HG03045 (cell line): ENCODE measurements at regions not wholly inside any gene's neighbourhood (a gene's known extent, or its start where the extent isn't known, plus 50 kb on each side); places are given as distances from the start of the nearest gene placed in this dataset.
"Not testable (repeated sequence)": the region's sequence is repeated elsewhere in the genome, so short reads cannot be mapped to it uniquely, and the experiment has no call there.

Source experiments
- ATAC-seq: cut with Tn5 transposase; IDR thresholded peaks from one replicate; pipeline ENCODE4 v1.9.1; 2021; ENCODE audit warnings: mild to moderate bottlenecking, moderate library complexity; ENCODE audit not compliant: unreplicated experiment

DNA sequence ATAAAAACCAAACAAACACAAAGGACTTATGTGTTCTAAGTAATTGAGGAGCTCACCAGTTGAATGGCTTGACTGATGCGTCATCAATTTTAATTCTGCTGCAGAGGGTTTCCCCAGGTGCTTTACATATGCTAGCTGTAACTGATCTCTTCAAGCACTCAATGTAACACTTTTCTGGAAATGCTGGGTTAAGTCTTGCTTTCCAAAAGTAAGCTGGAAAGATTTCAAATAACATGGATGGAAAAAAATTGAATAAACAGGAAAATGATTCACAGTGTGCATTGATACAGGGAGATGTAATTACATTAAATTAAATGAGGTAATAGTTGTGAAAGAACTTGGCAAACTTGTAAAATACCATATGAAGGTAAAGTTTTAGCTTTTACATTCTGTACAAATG, 186.7 kb upstream of the WDFY3 start:
- no peak for ATAC-seq

DNA sequence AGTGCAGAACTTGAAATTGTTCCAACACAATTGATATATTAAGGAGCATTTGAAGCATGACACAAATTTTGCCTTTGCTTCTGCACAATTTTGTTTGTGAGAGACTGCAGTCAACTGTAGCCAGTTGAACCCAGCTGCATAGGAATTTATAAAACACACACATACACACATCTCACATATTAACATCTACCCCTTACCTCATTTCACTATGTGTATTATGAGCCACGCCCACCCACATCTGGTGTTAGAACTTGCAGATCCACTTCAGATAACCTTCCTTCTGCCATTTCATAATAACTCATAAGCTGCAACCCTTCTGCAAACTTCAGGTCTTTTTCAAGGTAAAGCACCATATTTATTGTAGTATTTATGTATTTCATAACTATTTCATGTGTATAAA, 188.1 kb upstream of the WDFY3 start:
- no peak for ATAC-seq

DNA sequence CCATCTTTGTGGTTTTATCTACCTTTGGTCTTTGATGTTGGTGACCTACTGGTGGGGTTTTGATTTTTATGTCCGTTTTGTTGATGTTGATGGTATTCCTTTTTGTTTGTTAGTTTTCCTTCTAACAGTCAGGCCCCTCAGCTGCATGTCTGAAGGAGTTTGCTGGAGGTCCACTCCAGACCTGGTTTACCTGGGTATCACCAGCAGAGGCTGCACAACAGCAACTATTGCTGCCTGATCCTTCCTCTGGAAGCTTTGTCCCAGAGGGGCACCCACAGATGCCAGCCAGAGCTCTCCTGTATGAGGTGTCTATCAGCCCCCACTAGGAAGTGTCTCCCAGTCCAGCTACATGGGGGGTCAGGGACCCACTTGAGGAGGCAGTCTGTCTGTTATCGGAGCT, 199.3 kb upstream of the WDFY3 start:
- ATAC-seq: no peak

DNA sequence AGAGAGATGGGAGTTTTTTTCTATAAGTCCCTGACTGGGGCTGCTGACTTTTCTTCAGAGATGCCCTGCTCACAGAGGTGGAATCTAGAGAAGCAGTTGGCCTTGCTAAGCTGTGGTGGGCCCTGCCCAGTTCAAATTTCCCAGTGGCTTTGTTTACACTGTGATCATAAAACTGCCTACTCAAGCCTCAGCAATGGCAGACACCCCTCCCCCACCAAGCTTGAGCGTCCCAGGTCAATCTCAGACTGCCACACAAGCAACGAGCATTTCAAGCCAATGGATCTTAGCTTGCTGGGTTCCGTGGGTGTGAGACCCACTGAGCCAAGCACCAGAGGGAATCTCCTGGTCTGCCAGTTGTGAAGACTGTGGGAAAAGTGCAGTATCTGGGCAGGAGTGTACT, 199.8 kb upstream of the WDFY3 start:
- ATAC-seq: no peak

DNA sequence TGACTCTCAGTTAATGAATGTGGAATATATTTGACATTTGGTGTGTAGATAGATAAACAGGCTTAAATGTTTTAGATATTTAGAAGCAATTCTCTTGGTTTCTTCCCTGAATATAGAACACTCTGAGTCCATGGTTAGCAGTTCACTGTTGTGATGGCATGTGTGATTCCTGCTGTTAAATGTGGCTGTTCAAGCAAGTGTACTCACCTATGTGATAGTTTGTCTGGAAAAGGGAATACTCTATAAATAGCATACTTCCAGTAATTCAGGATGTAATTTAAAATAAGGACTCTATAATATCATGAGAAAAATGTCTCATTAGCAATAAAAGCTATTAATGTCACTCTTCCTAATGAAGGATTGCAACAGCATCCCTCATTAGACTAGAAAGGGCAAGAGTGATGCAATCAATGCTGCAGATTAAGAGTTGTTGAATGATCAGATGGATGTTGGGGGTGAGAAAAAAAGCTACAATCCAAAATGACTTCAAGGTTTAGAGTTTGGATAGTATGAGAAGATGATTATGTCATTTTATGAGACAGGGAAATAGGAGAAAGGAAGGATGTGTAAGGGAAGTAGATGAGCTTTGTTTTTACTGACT, 201.8 kb upstream of the WDFY3 start:
- no peak for ATAC-seq

DNA sequence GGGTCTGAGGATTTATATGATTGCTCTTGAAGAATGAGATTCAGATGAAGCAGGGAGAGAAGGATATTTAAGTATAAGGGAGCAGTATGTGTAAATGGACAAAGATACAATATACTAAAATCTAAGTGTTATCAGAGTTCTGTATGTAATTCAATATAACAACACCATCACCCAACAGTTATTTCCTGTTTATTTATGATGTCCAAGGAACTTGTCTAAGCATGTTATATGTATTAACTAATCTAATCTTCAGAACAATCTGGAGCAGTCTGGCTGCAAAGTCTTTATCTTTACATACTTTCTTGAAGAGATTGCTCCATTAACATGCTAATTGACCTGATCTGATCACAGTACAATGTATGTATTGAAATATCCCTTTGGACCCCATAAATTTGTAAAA, 203.8 kb upstream of the WDFY3 start:
- ATAC-seq: no peak

DNA sequence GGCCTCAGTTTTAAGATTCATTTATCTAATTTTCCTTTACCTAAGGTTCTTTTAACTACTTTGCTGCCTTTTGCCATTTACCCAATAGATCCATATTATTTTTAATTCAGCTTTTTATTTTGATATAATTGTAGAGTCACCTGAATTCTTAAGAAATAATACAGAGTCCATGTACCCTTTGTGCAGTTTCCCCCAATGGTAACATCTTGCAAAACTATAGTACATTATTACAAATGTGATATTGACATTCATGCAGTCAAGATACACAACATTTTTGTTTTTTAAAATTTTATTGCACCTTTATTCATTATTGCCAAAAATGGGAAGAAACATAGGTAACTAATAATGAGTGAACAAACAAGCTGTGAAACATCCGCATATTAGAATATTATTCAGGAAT, 208.7 kb upstream of the WDFY3 start:
- ATAC-seq: no peak

DNA sequence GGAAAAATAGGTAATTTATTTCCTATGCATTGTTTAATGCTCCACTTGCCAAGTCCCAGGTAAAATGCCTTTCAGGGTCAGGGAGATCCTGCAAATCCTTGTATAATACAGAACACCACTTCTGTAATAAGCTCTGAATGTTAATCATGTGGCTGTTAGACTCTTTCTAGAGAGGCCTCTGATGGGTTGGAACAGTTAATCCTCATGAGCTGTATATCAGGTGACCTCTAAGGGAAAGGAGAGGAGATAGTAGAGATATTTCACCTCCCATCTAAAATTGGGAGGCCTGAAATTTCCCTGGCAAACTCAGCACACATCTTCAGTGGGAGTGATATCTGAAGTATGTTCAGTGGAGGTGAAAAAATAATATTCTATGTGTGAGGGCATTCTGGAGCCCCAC, 210.6 kb upstream of the WDFY3 start:
- ATAC-seq: no peak

DNA sequence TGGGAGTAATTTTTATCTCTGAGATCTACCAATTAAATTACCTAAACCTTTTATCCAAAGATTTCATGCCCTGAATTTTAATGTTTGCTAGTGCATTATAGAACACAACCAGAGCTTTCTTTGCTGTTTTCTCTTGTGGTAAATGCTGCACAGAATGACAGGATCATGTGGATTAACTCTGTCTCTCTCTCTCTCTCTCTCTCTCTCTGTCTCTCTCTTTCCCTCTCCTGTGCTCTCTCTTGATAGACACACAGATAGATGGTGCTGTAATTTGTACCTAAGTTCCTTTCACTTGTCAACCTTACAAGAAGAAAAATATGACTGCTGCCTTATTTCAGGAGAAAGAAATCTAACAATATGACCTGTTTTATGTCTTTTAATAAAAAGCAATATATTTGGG, 211.2 kb upstream of the WDFY3 start:
- no peak for ATAC-seq

DNA sequence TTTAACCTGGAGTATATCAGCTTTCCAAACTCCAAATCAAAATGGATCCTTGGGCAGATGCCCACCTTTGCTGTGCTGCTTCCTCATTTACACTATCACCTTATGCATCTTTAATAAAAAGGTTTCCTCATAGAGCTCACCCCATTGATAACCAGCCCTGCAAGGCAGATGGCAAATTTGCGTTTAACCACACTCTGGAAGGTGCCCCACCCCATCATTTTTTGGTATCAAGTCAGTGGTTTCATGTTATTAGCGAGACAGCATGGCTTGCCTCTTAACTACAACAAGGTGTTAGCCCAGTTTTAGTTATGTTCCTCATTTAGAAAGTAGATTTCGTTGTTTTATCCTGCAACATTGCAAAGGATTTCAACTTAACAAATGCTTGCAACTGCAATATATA, 214.0 kb upstream of the WDFY3 start:
- no peak for ATAC-seq

DNA sequence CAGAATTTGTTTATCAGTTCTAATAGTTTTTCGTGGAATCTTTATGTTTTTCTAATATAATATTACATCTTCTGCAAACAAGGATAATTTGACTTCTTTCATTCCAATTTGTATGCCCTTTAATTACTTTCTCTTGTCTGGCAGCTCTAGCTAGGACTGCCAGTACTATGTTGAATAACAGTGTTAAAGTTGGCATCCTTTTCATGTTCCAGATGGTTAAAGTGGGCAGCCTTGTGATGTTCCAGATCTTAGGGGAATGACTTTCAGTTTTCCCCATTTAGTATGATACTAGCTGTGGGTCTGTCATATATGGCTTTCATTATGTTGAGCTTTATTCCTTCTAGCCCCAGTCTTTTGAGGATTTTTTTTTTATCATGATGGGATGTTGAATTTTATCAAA, 220.6 kb upstream of the WDFY3 start:
- no peak for ATAC-seq

DNA sequence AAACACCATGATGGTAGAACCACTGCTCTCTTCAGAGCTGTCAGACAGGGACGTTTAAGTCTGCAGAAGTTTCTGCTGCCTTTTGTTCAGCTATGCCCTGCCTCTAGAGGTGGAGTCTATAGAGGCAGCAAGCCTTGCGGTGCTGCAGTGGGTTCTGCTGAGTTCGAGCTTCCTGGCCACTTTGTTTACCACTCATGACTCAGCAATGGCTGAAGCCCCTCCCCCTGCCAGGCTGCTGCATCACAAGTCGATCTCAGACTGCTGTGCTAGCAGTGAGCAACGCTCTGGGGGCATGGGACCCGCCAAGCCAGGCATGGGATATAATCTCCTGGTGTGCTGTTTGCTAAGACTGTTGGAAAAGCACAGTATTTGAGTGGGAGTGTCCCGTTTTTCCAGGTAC, 229.5 kb upstream of the WDFY3 start:
- not testable (repeated sequence) for ATAC-seq

DNA sequence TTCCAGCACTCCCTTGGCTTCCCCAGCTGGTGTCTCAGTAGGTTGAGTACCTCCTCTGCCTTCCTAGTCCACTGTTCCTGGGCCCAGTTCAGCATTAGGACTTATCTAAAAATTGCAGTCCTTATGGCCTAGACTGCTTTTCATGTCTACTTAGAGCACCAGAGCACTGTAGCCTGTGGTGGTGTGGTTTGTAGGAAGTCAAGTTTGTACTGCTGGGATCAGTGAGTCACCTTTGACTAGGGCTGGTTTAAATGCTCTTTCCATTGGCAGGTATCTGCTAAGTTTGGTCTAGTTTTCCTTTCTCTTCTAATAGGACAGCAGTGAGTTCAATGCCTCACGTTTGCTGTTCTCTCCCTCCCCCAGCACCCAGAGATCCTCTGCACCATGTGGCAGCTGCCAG, 233.6 kb upstream of the WDFY3 start:
- ATAC-seq: no peak

DNA sequence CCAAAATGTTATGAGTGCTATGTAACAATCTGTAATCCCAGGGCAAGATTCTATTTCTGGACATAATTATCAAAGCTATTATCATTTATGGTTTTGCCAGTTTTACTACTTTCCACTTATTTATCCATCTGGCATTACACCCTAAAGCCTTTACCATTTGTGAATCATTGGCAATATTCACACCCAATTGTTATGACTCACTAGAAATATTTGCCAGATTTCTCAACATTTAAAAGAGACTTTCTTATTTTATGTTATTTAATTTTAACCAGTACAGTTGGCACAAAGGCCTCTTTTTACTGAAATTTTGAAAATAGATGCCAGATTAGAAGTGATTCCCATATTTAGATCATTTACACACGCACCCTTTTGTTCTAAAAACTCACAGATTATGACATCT, 242.7 kb upstream of the WDFY3 start:
- ATAC-seq: no peak

DNA sequence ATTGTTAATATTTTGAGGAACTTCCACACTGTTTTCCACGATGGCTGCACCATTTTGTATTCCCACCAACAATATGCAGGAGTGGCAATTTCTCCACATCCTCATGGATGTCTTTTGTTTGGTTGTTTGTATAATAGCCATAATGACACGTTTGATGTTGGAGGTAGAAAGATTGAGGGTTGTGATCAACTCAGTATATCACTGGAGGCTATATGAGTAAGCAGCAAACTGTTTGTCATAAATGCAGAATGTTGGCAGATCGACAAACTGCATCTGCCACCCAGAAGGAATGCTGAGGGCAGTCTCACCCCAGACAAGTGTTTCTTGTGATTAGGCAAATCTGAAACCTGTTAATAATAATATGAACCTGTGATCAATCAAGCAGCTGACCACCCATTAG, 243.9 kb upstream of the WDFY3 start:
- ATAC-seq: no peak

DNA sequence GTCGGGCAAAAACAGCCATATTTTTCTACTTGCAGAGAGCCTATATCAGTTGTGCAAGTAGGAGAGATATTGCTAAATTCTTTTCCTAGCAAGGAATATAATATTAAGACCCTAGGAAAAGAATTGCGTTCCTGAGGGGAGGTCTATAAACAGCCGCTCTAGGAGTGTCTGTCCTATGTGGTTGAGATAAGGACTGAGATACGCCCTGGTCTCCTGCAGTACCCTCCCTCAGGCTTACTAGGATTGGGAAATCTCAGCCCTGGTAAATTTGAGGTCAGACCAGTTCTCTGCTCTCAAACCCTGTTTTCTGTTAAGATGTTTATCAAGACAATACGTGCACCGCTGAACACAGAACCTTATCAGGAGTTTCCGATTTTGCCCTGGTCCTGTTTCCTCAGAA, 250.1 kb upstream of the WDFY3 start:
- ATAC-seq: not testable (repeated sequence)

DNA sequence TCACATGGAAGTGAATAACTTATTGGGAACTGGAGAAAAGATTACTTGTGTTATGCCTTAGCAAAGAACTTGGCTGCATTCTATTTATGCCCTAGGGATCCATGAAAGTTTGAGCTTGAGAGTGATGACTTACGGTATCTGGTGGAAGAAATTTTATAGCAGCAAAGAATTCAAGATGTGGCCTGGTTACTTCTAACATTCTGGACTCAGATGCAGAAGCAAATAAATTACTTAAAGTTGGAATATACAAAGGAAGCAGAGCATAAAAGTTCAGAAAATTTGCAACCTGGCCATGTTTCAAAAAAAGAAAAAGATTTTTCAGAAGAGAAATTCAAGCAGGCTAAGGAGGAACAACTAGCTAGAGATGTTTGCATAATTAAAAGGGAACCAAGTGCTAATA, 252.3 kb upstream of the WDFY3 start:
- ATAC-seq: no peak

DNA sequence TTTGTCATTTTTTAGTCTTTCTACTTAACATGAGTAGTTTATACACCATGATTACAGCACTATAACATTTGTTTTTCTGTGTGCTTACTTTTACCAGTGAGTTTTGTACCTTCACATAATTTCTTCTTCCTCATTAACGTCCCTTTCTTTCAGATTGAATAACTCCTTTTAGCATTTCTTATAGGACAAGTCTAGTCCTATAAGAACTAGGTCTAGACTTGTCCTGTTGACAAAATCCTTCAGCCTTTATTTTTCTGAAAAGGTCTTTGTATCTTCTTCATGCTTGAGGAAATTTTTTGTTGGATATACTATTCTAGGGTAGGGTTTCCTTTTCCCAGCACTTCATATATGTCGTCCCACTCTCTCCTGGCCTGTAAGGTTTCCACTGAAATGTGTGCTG, 253.3 kb upstream of the ARHGAP24 start:
- no peak for ATAC-seq

DNA sequence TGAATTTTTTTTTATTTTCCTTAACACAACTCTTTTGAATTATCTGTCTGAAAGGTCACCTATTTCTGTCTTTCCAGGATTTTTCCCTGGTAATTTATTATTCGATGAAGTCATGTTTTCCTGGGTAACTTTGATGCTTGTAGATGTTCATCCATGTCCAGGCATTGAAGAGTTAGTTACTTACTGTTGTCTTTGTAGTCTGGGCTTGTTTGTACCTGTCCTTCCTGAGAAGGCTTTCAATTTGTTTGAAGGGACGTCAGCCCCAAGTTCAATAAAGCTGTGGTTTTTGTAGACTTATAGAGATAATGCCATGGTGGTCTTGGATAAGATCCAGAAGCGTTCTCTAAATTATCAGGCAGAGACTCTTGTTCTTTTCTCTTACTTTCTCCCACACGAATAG, 252.4 kb upstream of the ARHGAP24 start:
- no peak for ATAC-seq

DNA sequence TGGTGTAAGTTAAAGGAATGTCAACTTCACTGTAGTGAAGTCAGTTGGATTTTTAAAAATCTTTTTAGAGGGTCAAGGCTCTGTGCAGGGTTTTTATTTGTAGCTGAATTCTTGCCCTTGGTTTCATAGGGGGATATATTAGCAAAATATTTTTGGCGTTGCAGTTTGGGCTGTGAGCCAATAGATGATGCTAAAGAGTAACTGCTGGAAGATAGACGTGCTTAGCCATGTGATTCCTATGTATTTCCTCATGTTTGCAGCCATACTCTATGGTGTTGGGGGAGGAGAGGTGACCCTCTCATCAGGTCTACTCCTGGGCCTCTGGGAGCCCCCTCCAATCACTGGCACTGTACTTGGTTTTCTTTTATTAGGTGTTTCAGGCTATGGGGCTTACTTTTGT, 246.7 kb upstream of the ARHGAP24 start:
- no peak for ATAC-seq

DNA sequence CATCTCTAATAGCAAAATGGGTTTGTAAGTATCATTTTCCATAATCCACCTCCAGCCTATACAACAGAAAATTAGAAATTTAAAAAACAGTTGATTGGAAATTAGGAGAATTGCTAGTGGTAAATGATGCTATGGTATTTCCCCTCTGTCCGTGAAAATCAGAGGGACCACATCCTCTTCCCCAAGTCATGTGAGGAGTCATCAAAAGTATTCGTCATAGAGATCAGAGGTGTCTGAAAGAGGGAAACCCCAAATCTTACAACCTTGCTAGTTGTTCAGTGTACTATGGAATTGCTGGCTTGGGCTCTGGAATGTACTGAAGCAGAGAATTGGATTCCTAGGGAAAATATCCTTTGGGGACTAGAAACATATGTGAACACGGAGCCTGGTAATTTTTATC, 241.4 kb upstream of the ARHGAP24 start:
- no peak for ATAC-seq

DNA sequence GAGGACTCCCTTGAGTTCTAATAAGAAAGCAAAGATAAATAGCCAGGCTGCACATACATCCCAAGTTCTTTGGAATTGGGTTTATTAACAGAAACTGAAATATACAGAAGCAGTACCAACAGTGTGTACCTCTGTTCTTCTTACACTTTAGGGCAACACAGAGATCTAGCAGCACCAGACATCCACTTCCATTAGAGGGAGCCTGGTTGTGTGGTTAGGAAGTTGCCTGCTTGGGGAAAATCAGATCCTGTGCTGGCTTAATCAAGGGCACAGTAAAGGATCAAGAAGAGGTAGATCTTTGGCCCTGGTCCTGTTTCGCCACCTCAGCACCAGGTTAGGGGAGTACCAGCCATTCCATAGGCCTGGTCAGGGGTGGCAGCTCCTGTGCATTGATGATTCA, 231.1 kb upstream of the ARHGAP24 start:
- no peak for ATAC-seq

DNA sequence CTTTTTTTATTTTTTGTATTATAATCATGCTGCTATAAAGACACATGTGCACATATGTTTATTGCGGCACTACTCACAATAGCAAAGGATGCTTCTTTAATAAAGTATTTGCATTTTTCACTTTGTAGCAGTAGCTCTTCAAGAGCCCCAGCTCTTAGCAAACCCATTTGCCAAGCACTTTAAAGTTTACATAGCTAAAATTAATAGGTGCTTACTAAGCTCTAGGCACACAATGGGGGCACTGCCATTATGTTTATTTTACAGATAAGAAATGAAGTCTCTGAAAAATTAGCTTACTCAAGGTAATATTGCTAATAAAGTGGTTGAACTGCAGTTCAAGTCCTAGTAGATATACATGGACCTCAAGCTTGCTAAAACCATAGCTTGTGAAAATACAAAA, 230.3 kb upstream of the ARHGAP24 start:
- no peak for ATAC-seq

DNA sequence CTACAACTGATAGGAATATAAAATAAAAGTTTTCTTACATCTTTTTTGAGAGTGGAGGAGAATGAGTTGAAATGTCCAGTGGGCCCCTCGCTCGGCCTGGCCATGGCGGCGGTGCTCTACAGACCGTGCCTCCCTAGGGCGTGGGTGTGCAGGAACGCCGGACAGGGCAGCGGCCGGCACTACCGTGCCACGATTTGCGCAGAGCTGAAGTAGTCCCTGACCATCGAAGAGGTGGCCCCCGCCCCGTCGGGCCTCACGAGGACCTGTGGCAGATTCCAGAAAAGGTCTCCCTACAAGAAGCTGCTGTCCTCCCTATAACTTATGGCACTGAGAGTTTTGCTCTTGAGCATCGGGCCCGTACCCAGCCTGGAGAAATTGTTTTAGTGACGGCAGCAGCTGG, 228.9 kb upstream of the ARHGAP24 start:
- no peak for ATAC-seq
